ENCODE measurements at regions not wholly inside any gene's neighbourhood (a gene's known extent, or its start where the extent isn't known, plus 50 kb on each side); places are given as distances from the start of the nearest gene placed in this dataset.

DNA sequence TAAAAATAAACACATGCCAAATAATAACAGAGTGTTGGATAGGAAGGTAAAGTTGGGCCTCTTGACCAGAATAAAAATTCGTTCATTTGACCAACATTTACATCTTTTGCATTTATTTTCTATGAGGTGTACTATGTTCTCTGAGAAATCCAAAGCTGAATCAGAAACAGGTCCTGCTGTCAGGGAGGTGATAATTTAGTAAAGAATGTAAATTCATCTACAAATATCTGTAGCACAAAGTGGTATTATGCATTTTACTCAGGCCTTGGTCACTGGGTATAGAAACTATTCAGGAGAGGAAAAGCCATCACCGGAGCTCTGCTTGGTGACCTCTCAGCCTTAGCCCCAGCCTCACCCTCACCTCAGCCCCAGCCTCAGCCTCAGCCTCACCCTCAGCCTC lies 208.9 kb downstream of the SPP2 start:
- TF ChIP-seq, protein P1, sequence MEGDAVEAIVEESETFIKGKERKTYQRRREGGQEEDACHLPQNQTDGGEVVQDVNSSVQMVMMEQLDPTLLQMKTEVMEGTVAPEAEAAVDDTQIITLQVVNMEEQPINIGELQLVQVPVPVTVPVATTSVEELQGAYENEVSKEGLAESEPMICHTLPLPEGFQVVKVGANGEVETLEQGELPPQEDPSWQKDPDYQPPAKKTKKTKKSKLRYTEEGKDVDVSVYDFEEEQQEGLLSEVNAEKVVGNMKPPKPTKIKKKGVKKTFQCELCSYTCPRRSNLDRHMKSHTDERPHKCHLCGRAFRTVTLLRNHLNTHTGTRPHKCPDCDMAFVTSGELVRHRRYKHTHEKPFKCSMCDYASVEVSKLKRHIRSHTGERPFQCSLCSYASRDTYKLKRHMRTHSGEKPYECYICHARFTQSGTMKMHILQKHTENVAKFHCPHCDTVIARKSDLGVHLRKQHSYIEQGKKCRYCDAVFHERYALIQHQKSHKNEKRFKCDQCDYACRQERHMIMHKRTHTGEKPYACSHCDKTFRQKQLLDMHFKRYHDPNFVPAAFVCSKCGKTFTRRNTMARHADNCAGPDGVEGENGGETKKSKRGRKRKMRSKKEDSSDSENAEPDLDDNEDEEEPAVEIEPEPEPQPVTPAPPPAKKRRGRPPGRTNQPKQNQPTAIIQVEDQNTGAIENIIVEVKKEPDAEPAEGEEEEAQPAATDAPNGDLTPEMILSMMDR (IDR thresholded peaks at IDR 0.05) = no peak
- TF ChIP-seq POLR2A (IDR thresholded peaks at IDR 0.05) = no peak
